Suppressor macrophage (primary cell): ENCODE measurements at regions not wholly inside any gene's neighbourhood (a gene's known extent, or its start where the extent isn't known, plus 50 kb on each side); places are given as distances from the start of the nearest gene placed in this dataset.
"Not testable (repeated sequence)": the region's sequence is repeated elsewhere in the genome, so short reads cannot be mapped to it uniquely, and the experiment has no call there.

Experiments used
- DNase-seq, 4 experiments: peaks; one replicate each; pipeline ENCODE4 v3.0.0-alpha.2; 2020 to 2022

- DNase-seq: no peak
Measured at GRCh38 chr16:63890723-63891122, 1231.1 kb downstream of the CDH11 start.

DNA sequence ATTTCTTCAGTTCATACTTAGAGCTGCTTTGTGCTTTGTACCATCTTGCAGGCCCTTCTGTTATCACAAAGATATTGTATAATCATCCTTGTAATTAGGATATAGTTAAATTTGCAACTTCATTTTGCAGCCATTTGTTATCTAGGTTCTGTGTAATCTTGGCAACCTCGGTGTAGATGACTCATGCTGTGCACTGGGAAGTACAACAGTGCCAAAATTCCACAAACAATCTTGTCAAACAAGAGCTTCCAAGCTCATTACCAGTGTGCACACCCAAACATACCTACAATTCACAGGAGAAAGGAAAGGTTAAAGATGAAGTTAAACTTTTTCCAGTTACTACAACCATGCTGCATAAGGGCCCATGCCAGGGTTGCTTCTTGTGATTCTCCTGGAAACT, 1231.8 kb downstream of the CDH11 start:
- DNase-seq: no peak

GRCh38 chr16:63883091-63883490, 1238.8 kb downstream of the CDH11 start:
- DNase-seq: no peak

DNA sequence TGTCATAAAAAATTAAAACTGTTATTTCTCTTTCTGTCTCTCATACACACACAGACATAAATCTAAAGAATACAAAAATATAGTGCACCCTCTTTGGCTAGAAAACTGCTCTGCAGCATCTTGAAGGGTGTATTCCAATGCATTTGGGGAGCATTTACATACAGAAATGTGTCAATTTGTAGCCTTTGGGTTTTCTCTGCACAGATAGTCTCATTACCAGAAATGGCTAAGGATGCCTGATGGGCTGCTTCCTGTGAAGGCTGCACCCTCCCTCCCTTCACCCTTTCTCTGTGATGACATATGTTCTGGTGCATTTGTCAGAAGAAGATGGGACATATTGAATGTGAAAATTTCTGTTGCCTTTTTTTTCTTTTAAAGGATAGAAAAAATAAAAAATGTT, 1239.3 kb downstream of the CDH11 start:
- no peak for DNase-seq

DNA sequence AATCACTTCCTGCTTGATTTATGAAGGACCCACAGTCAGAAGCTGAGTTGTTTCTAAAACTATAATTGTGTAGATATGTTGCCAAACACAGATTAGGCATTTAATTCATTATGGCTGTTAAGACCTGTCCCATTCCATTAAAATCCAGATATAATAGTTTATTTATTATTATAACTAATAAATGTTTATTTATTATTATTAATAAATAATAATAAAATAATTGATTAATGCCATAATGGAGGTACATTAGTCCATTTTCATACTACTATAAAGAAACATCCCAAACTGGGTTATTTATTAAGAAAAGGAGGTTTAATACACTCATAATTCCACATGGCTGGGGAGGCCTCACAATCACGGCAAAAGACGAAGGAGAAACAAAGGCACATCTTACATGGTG, 1240.9 kb downstream of the CDH11 start:
- DNase-seq: no peak

- DNase-seq: no peak
Measured at GRCh38 chr16:63877401-63877800, 1244.5 kb downstream of the CDH11 start.

- no peak for DNase-seq
Measured at GRCh38 chr16:63876103-63876502, 1245.8 kb downstream of the CDH11 start.

DNA sequence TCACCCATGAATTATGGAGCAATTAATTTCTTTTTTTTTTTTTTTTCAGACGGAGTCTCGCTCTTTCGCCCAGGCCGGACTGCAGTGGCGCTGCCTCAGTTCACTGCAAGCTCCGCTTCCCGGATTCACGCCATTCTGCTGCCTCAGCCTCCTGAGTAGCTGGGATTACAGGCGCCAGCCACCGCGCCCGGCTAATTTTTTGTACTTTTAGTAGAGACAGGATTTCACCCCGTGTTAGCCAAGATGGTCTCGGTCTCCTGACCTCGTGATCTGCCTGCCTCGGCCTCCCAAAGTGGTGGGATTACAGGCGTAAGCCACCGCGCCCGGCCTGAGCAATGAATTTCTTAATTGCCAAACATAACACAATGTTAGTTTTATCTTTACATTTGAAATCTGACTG, 1261.2 kb downstream of the CDH11 start:
- DNase-seq: not testable (repeated sequence)

- no peak for DNase-seq
Measured at GRCh38 chr16:63856537-63856936, 1265.3 kb downstream of the CDH11 start.

DNA sequence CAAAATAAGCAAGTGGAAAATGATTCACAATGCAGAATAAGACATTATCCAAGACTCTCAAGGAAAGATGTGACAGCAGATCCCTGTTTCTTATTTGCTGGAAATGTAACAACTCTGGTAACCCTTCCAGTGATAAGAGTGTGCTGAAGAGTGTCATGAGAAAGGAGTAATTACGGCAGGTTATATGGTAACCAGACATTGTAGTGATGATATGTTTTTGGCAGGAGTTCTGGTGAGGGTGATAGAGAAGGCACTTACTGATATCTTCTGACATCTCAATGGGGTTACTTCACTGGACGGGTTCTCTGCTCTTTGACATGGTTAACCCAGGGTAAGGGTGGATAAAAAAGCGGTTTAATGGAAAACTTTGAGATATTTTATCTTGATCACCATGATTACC, 1270.9 kb downstream of the CDH11 start:
- no peak for DNase-seq

DNA sequence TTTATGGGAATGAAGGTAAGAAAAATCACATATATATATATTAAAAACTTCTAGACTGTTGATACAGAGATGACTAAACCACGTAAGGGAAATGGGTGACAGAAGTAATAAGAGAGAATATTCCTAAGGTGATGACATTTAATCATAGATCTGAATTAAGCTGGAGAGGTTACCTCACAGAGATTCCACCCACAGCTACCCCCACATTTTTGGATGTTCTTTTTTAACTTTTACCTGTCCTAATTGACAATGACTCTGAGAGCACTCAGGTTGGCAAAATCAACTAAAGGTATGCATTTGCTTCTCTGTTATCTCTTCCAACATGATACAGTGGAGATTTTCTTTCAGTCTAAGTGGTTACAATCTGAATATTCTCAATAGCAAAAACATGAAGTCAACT, 1280.6 kb downstream of the CDH11 start:
- DNase-seq: no peak

GRCh38 chr16:63830061-63830460, 1291.8 kb downstream of the CDH11 start:
- DNase-seq: no peak

DNA sequence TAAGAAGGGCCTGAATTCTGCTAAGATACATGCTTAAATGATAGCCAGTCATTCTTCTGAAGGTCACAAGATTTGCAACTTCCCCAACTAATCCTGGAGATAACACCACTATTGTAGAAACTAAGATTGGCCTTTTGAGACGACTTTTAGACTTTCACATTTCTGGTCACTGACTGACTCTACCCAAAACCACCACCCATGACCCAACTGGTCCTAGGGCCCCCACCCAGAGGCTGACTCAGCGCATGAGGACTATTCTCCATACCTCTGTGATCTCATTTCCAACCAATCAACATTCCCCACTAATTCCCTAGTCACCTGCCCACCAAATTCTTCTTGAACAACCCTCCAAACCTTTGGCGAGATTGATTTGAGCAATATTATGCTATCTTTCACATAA, 1299.0 kb downstream of the CDH11 start:
- DNase-seq: no peak

- no peak for DNase-seq
Measured at GRCh38 chr16:63816276-63816675, 1305.6 kb downstream of the CDH11 start.

- DNase-seq: no peak
Measured at GRCh38 chr16:63813862-63814261, 1308.0 kb downstream of the CDH11 start.

GRCh38 chr16:63808730-63809129, 1313.1 kb downstream of the CDH11 start:
- no peak for DNase-seq

DNA sequence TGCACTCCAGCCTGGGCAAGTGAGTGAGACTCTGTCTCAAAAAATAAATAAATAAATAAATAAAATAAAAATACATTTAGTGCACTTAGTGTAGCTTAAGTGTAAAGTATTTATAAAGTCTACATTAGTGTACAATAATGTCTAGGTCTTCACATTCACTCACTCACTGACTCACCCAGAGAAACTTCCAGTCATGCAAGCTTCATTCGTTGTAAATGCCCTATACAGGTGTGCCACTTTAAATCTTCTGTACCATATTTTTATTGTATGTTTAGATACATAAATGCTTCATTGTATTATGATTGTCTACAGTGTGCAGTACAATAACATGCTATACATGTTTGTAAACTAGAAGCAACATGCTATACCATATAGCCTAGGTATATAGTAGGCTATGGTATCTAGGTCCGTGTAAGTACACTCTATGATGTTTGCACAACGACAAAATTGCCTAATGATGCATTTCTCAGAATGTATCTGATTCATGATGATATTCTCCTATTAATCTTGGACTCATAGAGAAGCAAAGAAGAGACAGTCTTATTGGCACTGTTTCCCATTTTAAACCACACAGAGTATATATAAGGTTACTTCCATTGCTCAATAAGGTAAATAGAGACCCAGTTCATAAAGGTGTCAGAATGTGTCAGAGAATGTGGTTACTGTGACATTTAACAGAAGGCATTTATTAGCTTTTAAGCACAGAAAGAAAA, 1314.9 kb downstream of the CDH11 start:
- no peak for DNase-seq

DNA sequence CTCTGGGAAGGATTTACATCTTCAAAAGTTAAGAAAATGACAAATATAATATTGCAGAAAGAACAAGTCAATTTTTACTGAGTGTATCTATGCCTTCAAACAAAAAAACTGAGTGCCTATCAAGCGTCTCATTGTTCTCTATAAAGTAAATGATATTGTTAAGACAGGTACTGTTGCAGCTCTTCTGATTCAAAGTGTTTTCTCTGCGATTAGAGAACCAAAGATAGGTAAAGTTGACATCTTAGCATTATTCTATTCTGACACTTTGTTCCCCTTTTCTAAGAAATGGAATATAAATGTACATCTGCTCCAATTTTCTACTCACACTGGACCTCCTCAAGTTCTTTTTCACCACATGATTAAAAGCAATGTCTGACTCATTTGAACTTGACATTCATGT, 1317.7 kb downstream of the CDH11 start:
- DNase-seq: no peak

- DNase-seq: no peak
Measured at GRCh38 chr16:63789603-63790002, 1332.3 kb downstream of the CDH11 start.

GRCh38 chr16:63787014-63787413, 1334.8 kb downstream of the CDH11 start:
- no peak for DNase-seq

DNA sequence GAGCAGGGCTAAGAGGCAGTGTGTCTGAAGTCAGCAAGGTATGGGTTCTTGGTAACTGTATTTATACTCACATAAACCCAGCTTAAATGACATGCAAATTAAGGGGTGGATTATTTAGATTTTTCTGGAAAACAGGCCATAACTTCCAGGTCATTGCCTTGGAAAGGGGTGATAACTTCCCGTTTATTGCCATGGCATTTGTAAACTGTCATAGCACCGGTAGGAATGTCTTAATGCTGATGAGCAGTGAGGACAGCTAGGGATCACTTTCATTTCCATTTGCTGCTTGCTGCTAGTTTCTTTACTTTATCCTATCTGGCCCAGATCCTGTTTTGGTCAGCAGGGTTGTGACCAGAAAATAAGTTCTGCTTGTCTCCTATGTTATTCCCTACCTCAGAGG, 1336.7 kb downstream of the CDH11 start:
- no peak for DNase-seq

- DNase-seq: no peak
Measured at GRCh38 chr16:63776437-63776836, 1345.4 kb downstream of the CDH11 start.

DNA sequence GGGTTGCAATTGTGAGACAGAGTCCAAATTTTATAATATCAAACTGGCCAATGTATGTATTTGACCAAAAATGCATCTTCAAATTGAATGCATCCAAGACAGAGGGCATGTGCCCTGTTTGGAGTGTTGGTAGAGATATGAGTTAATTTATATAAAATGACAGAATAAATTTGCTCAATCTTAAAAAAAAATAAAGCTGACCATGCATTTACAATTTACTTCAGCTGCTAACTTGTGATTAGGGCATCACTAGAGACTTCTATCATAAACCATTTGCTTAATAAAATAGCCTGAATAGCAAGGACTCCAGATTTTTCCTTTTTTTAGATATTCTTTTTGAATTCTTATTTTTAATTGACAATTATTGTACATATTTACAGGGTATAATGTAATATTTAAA, 1345.8 kb downstream of the CDH11 start:
- DNase-seq: no peak

- DNase-seq: no peak
Measured at GRCh38 chr16:63774302-63774701, 1347.6 kb downstream of the CDH11 start.

DNA sequence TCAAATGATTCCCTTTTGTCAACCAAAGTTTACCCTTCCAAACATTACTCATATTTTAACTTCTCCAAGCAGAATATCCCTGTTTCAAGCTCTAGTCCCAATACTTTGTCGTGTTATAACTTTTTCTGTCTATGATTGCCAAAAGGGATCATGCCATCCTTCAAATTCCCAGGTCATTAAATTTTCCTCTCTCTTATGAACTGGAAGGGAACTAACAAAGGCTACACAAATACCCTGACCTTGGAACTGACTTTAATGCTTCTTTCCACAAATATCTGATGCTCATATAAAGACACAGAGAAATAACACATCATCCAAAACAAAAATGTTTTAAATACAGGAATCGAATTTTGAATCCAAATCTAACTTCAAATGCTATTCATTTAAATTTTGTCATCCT, 1352.7 kb downstream of the CDH11 start:
- no peak for DNase-seq
